CD4-positive, alpha-beta T cell (primary cell): ENCODE measurements at regions not wholly inside any gene's neighbourhood (a gene's known extent, or its start where the extent isn't known, plus 50 kb on each side); places are given as distances from the start of the nearest gene placed in this dataset.
"Not testable (repeated sequence)": the region's sequence is repeated elsewhere in the genome, so short reads cannot be mapped to it uniquely, and the experiment has no call there.

Experiments used
- ATAC-seq: fragments of 200-7000 bp; cut with Tn5 transposase; one replicate; pipeline ENCODE4 v1.10.0; 2022; ENCODE audit warnings: mild to moderate bottlenecking; ENCODE audit not compliant: poor library complexity
- CTCF ChIA-PET: fragments of 350-600 bp; sonication (Branson Sonifier 250); formaldehyde crosslinking; loops from one replicate; lab custom pipeline; 2021; ENCODE audit warnings: antibody characterized with exemption, inconsistent platforms; lab: Charles Lee
- POLR2A ChIA-PET: fragments of 350-600 bp; sonication (Branson Sonifier 250); formaldehyde crosslinking; loops from one replicate; lab custom pipeline; 2021; ENCODE audit warnings: antibody characterized with exemption, inconsistent platforms; lab: Charles Lee
- DNase-seq, 14 experiments: peaks; one replicate each; pipeline ENCODE4 v3.0.0-alpha.2; 2013 to 2020; ENCODE audit warnings: mixed read lengths in 2 of 14
- H3K27ac ChIP-seq, 2 donors: one replicate each; pipeline versions ENCODE4 v1.5.1 to v1.7.0; 2013; ENCODE audit warnings: low read length in 2 of 2, low read depth in 1 of 2, mild to moderate bottlenecking in 1 of 2
- H3K27me3 ChIP-seq, 2 experiments: 1 replicate in 1 of 2; 2 replicates in 1 of 2; pipeline versions ENCODE4 v1.6.1 to v1.7.0; 2013; ENCODE audit warnings: low read length in 2 of 2, control low read depth in 1 of 2, mild to moderate bottlenecking in 1 of 2, moderate library complexity in 1 of 2; ENCODE audit not compliant: insufficient read depth in 2 of 2, control insufficient read depth in 1 of 2
- H3K36me3 ChIP-seq: one replicate; pipeline ENCODE4 v1.6.1; 2013; ENCODE audit warnings: low read length, control low read depth; ENCODE audit not compliant: insufficient read depth
- H3K4me1 ChIP-seq: one replicate; pipeline ENCODE4 v1.6.1; 2013; ENCODE audit warnings: low read length, control low read depth; ENCODE audit not compliant: insufficient read depth
- H3K4me3 ChIP-seq: one replicate; pipeline ENCODE4 v1.5.1; 2013; ENCODE audit warnings: mild to moderate bottlenecking, low read length, moderate library complexity
- H3K9me3 ChIP-seq, 2 experiments: 1 replicate in 1 of 2; 2 replicates in 1 of 2; pipeline versions ENCODE4 v1.6.1 to v1.7.0; 2013; ENCODE audit warnings: low read length in 2 of 2, mild to moderate bottlenecking in 2 of 2, control low read depth in 1 of 2, moderate library complexity in 1 of 2; ENCODE audit not compliant: control insufficient read depth in 1 of 2, insufficient read depth in 1 of 2
- H3K27ac Mint-ChIP-seq: one replicate; pipeline ENCODE4 v1.8.0; 2020; ENCODE audit warnings: mixed read lengths
- H3K27me3 Mint-ChIP-seq: one replicate; pipeline ENCODE4 v1.8.0; 2021; ENCODE audit warnings: mixed read lengths
- H3K36me3 Mint-ChIP-seq: one replicate; pipeline ENCODE4 v1.8.0; 2021; ENCODE audit warnings: low read depth, mixed read lengths
- H3K4me1 Mint-ChIP-seq: one replicate; pipeline ENCODE4 v1.8.0; 2021; ENCODE audit warnings: low read depth, mixed read lengths
- H3K4me3 Mint-ChIP-seq: one replicate; pipeline ENCODE4 v1.8.0; 2020; ENCODE audit warnings: mild to moderate bottlenecking, mixed read lengths
- H3K9me3 Mint-ChIP-seq: one replicate; pipeline ENCODE4 v1.8.0; 2020; ENCODE audit warnings: mixed read lengths
- intact Hi-C, 2 experiments: fragments of 100-400 bp; cut with DNase I in 1 of 2; cut with micrococcal nuclease in 1 of 2; formaldehyde crosslinking; loops; one replicate each; pipeline versions ENCODE4 v1.15.1 to v1.9.0; 2023 to 2025; cut with DNase I, micrococcal nuclease
- TF ChIP-seq, protein P1 (sequence below): fragments of 200-600 bp; IDR thresholded peaks from one replicate; pipeline ENCODE4 v1.8.0; 2022; ENCODE audit warnings: antibody characterized with exemption, mild to moderate bottlenecking

DNA sequence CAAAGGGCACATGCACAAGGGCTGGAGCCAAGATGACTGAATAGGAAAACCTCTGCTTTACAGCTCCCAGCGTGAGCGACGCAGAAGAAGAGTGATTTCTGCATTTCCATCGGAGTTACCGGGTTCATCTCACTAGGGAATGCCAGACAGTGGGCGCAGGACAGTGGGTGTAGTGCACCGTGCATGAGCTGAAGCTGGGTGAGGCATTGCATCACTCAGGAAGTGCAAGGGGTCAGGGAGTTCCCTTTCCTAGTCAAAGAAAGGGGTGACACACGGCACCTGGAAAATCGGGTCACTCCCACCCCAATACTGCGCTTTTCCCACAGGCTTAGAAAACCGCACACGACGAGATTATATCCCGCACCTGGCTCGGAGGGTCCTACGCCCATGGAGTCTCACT, 64.5 kb upstream of the HTR1E start:
- H3K27ac Mint-ChIP-seq, intact Hi-C loops, H3K4me3 ChIP-seq, CTCF ChIA-PET, H3K27me3 Mint-ChIP-seq, H3K4me1 Mint-ChIP-seq, H3K36me3 ChIP-seq, DNase-seq, H3K27me3 ChIP-seq, H3K4me3 Mint-ChIP-seq, H3K27ac ChIP-seq, ATAC-seq, H3K36me3 Mint-ChIP-seq, POLR2A ChIA-PET, H3K4me1 ChIP-seq: not testable (repeated sequence)
- peaks cover 9 to 14% of the 10 kb centered on the region in 2 experiments for H3K9me3 ChIP-seq
- H3K9me3 Mint-ChIP-seq: peaks cover 25% of the 10 kb centered on the region

DNA sequence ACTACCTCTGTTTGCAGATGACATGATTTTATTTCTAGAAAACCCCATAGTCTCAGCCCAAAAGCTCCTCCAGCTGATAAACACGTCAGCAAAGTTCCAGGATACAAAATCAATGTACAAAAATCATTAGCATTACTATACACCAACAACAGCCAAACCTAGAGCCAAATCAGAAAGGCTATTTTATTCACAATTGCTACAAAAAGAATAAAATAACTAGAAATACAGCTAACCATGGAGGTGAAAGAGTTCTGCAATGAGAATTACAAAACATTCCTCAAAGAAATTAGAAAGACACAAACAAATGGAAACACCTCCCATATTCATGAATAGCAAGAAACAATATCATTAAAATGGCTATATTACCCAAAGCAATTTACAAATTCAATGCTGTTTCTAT, 65.6 kb upstream of the HTR1E start:
- TF ChIP-seq, protein P1, sequence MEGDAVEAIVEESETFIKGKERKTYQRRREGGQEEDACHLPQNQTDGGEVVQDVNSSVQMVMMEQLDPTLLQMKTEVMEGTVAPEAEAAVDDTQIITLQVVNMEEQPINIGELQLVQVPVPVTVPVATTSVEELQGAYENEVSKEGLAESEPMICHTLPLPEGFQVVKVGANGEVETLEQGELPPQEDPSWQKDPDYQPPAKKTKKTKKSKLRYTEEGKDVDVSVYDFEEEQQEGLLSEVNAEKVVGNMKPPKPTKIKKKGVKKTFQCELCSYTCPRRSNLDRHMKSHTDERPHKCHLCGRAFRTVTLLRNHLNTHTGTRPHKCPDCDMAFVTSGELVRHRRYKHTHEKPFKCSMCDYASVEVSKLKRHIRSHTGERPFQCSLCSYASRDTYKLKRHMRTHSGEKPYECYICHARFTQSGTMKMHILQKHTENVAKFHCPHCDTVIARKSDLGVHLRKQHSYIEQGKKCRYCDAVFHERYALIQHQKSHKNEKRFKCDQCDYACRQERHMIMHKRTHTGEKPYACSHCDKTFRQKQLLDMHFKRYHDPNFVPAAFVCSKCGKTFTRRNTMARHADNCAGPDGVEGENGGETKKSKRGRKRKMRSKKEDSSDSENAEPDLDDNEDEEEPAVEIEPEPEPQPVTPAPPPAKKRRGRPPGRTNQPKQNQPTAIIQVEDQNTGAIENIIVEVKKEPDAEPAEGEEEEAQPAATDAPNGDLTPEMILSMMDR: no peak
- Mint-ChIP-seq H3K9me3 (peaks cover 25% of the 10 kb centered on the region), H3K4me3 (no peak overlapping the region), H3K27ac (no peak overlapping the region), H3K4me1 (no peaks in the 10 kb centered on the region), H3K36me3 (no peaks in the 10 kb centered on the region), H3K27me3 (no peaks in the 10 kb centered on the region)
- ATAC-seq (no peak), DNase-seq (no peak)
- peaks cover 14% of the 10 kb centered on the region in 2 experiments for H3K9me3 ChIP-seq
- no peak overlapping the region for H3K27ac ChIP-seq
- no peaks in the 10 kb centered on the region for H3K4me1 ChIP-seq
- CTCF ChIA-PET: no interaction called here
- H3K36me3 ChIP-seq: no peaks in the 10 kb centered on the region
- no peak overlapping the region for H3K4me3 ChIP-seq
- intact Hi-C loops: no loop called here
- H3K27me3 ChIP-seq: no peaks in the 10 kb centered on the region
- POLR2A ChIA-PET: no interaction called here

DNA sequence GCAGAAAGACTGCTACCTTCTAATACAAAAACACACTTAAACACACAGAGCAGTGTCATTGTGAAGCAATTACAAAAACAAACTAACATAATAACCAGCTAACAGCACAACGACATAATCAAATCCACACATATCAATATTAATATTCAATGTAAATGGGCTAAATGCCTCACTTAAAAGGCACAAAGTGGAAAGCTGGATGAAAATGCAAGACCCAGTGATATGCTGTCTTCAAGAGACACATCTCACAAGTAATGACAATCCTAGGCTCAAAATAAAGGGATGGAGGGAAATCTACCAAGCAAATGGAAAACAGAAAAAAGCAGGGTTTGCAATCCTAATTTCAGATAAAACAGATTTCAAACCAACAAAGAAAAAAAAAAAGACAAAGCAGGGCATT, 67.8 kb upstream of the HTR1E start:
- H3K9me3 Mint-ChIP-seq: peaks cover 25% of the 10 kb centered on the region
- DNase-seq (no peak), ATAC-seq (no peak)
- no peak overlapping the region for H3K27ac ChIP-seq
- no peak overlapping the region for H3K4me3 ChIP-seq
- POLR2A ChIA-PET: no interaction called here
- no peaks in the 10 kb centered on the region for H3K4me1 ChIP-seq
- TF ChIP-seq, protein P1: no peak
- H3K36me3 Mint-ChIP-seq: no peaks in the 10 kb centered on the region
- intact Hi-C loops: no loop called here
- H3K27ac Mint-ChIP-seq: no peak overlapping the region
- no peak overlapping the region for H3K4me3 Mint-ChIP-seq
- H3K36me3 ChIP-seq: no peaks in the 10 kb centered on the region
- CTCF ChIA-PET: no interaction called here
- H3K27me3 ChIP-seq: no peaks in the 10 kb centered on the region
- peaks cover 14% of the 10 kb centered on the region in 2 experiments for H3K9me3 ChIP-seq
- H3K27me3 Mint-ChIP-seq: no peaks in the 10 kb centered on the region
- no peaks in the 10 kb centered on the region for H3K4me1 Mint-ChIP-seq

DNA sequence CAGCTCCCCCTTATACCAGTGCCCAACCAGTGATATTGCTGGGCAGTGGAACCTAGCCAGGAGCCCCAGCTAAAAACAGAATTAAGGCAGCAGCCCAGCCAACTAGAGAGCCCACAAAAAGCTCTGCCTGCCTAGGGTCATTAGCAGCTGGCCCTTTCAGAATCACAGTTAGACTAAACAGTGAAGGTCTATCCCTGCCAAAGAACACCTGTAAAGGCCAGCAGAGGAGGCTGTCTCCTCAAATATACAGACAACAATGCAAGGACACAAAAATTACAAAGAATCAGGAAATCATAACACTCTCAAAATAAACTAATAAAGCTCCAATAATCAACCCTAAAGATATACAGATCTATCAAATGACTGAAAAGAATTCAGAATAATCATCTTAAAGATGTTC, 77.8 kb upstream of the HTR1E start:
- Histone ChIP-seq H3K4me3 (no peak overlapping the region), H3K9me3 (no peaks in the 10 kb centered on the region), H3K4me1 (no peaks in the 10 kb centered on the region), H3K36me3 (no peaks in the 10 kb centered on the region), H3K27ac (no peak overlapping the region), H3K27me3 (no peaks in the 10 kb centered on the region)
- Mint-ChIP-seq H3K27ac (no peak overlapping the region), H3K4me3 (no peak overlapping the region), H3K9me3 (peaks cover 2% of the 10 kb centered on the region), H3K36me3 (no peaks in the 10 kb centered on the region), H3K4me1 (no peaks in the 10 kb centered on the region), H3K27me3 (no peaks in the 10 kb centered on the region)
- intact Hi-C loops: loop anchor here in 1 of 2 experiments (5.0 to 10.0 kb wide), 2 partner anchors 937 to 1105 kb away; no protein-coding TSS in a partner anchor
- ChIA-PET CTCF (no interaction called here), POLR2A (no interaction called here)
- DNase-seq (no peak), ATAC-seq (no peak)
- TF ChIP-seq, protein P1: no peak
